ENCODE measurements at regions not wholly inside any gene's neighbourhood (a gene's known extent, or its start where the extent isn't known, plus 50 kb on each side); places are given as distances from the start of the nearest gene placed in this dataset.

- TF ChIP-seq NFE2L2 (conservative IDR thresholded peaks at IDR 0.05; ENCODE audit: low read length) (no peak), CTCF (IDR thresholded peaks at IDR 0.05) (no peak), HDAC2 (IDR thresholded peaks at IDR 0.05) (no peak), HES2 (IDR thresholded peaks at IDR 0.05) (no peak), MAZ (IDR thresholded peaks at IDR 0.05; ENCODE audit: borderline replicate concordance, low read depth, low read length) (no peak), POLR2A (IDR thresholded peaks at IDR 0.05; ENCODE audit: low read length) (no peak), EHMT2 (IDR thresholded peaks at IDR 0.05; ENCODE audit: low read depth) (no peak), NR3C1 (IDR thresholded peaks at IDR 0.05) (no peak), MAFK (IDR thresholded peaks at IDR 0.05; ENCODE audit: partially characterized antibody) (no peak), MYC (IDR thresholded peaks at IDR 0.05; ENCODE audit: borderline replicate concordance, low read length) (no peak), JUN (IDR thresholded peaks at IDR 0.05) (no peak)
- TF ChIP-seq, protein P1, sequence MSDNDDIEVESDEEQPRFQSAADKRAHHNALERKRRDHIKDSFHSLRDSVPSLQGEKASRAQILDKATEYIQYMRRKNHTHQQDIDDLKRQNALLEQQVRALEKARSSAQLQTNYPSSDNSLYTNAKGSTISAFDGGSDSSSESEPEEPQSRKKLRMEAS (IDR thresholded peaks at IDR 0.05): no peak
Observed at GRCh38 chr1:29554208-29554778, 318.0 kb downstream of the PTPRU start.
